HG03025 (cell line): ENCODE measurements at regions not wholly inside any gene's neighbourhood (a gene's known extent, or its start where the extent isn't known, plus 50 kb on each side); places are given as distances from the start of the nearest gene placed in this dataset.

ENCODE experiments used
- ATAC-seq: cut with Tn5 transposase; IDR thresholded peaks from one replicate; pipeline ENCODE4 v1.9.1; 2021; ENCODE audit warnings: mild to moderate bottlenecking, moderate library complexity; ENCODE audit not compliant: unreplicated experiment, low FRiP score

GRCh38 chr1:81052162-81052561 lies 748.6 kb upstream of the ADGRL2 start:
- ATAC-seq, result no peak

- no peak for ATAC-seq
These were observed 750.3 kb upstream of the ADGRL2 start for GRCh38 chr1:81050390-81050789.

- no peak for ATAC-seq
These were observed 756.0 kb upstream of the ADGRL2 start for GRCh38 chr1:81044708-81045107.

- ATAC-seq, result no peak
These were observed 758.5 kb upstream of the ADGRL2 start for GRCh38 chr1:81042225-81042624.

- no peak for ATAC-seq
These were observed 766.4 kb upstream of the ADGRL2 start for GRCh38 chr1:81034291-81034690.

- no peak for ATAC-seq
These were observed 767.7 kb upstream of the ADGRL2 start for GRCh38 chr1:81032973-81033425.

- ATAC-seq, result no peak
These were observed 768.4 kb upstream of the ADGRL2 start for GRCh38 chr1:81032374-81032773.

GRCh38 chr1:81030441-81030840 lies 770.3 kb upstream of the ADGRL2 start:
- ATAC-seq, result no peak

GRCh38 chr1:81029266-81029665 lies 771.5 kb upstream of the ADGRL2 start:
- no peak for ATAC-seq

- no peak for ATAC-seq
These were observed 777.5 kb upstream of the ADGRL2 start for GRCh38 chr1:81023187-81023724.

GRCh38 chr1:81021134-81021533 lies 779.6 kb upstream of the ADGRL2 start:
- ATAC-seq, result no peak

GRCh38 chr1:81020506-81020905 lies 780.2 kb upstream of the ADGRL2 start:
- ATAC-seq, result no peak

GRCh38 chr1:81010126-81010525 lies 790.6 kb upstream of the ADGRL2 start:
- no peak for ATAC-seq

- no peak for ATAC-seq
These were observed 792.4 kb upstream of the ADGRL2 start for GRCh38 chr1:81008293-81008692.

GRCh38 chr1:81007024-81007423 lies 793.7 kb upstream of the ADGRL2 start:
- ATAC-seq, result no peak

GRCh38 chr1:81006502-81006901 lies 794.2 kb upstream of the ADGRL2 start:
- no peak for ATAC-seq

GRCh38 chr1:81004011-81004410 lies 796.7 kb upstream of the ADGRL2 start:
- ATAC-seq, result no peak

GRCh38 chr1:80994934-80995333 lies 805.8 kb upstream of the ADGRL2 start:
- ATAC-seq, result no peak

- no peak for ATAC-seq
These were observed 806.7 kb upstream of the ADGRL2 start for GRCh38 chr1:80994038-80994437.

GRCh38 chr1:80993154-80993980 lies 807.4 kb upstream of the ADGRL2 start:
- ATAC-seq, result no peak

GRCh38 chr1:80989455-80989854 lies 811.3 kb upstream of the ADGRL2 start:
- no peak for ATAC-seq

- ATAC-seq, result no peak
These were observed 811.8 kb upstream of the ADGRL2 start for GRCh38 chr1:80988926-80989325.
